ENCODE measurements at regions not wholly inside any gene's neighbourhood (a gene's known extent, or its start where the extent isn't known, plus 50 kb on each side); places are given as distances from the start of the nearest gene placed in this dataset.

GRCh38 chr4:131447883-131448282 lies 1701.2 kb upstream of the PCDH10 start:
- H3K9me3 ChIP-seq (ENCODE audit: control insufficient read depth in 4 of 4, low read length in 3 of 4): no peaks in the 10 kb centered on the region
- no peaks in the 10 kb centered on the region for H3K36me3 ChIP-seq (ENCODE audit: control insufficient read depth in 4 of 4, insufficient read depth in 3 of 4, low read depth in 1 of 4, low read length in 3 of 4)
- WGBS: 68% methylated on average over 6 of the region's 6 CpGs
- H3K27ac ChIP-seq (ENCODE audit: low read depth in 1 of 2, low read length in 2 of 2): no peak overlapping the region
- no peak overlapping the region for H3K9ac ChIP-seq (ENCODE audit: low read depth in 1 of 2, low read length in 2 of 2)
- H3K27me3 ChIP-seq (ENCODE audit: control insufficient read depth in 4 of 4, insufficient read depth in 4 of 4, low read length in 3 of 4): no peaks in the 10 kb centered on the region
- H3K4me3 ChIP-seq (ENCODE audit: low read depth in 1 of 3, low read length in 3 of 3): no peak overlapping the region
- no peaks in the 10 kb centered on the region for H3K4me1 ChIP-seq (ENCODE audit: control insufficient read depth in 4 of 4, insufficient read depth in 4 of 4, low read length in 3 of 4)
- no peak for DNase-seq (ENCODE audit: low spot score)
- TF ChIP-seq YY1 (IDR thresholded peaks at IDR 0.05): no peak
- TF ChIP-seq FOXA2 (IDR thresholded peaks at IDR 0.05): no peak
- no peak for TF ChIP-seq FOXA1 (IDR thresholded peaks at IDR 0.05)
- TF ChIP-seq HNF4A (conservative IDR thresholded peaks at IDR 0.05): no peak
- no peak for TF ChIP-seq ZBTB33 (IDR thresholded peaks at IDR 0.05)

DNA sequence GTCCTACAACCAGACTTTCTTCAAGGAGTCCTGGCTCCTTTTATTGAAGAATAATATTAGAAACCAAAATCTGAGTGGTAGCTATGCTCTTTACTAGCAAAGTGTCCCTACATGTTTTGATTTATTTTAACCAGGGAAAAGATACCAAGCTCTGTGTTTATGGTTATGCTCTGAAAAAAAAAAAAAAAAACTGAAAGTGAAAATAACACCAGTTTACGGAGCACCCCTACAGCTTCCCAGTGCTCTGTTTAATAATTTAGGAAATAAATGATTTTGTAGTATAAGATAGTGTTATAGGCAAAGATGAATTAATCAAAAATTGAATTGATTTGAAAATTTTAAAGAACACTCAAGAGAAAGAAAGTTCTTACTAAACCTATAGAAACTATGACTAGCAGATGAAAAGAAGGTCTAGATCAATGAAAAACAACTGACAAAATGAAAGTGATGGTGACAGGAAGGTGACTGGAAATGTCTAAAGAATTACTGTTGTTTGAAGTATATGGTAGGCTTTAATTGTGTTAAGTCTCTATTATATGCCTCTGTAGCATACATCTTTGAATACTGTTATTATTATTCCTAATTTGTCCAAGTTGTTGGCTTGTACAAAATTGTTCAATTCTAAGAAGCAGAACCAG lies 1698.4 kb upstream of the PCDH10 start:
- no peak for TF ChIP-seq SP1 (IDR thresholded peaks at IDR 0.05)
- no peak for TF ChIP-seq YY1 (IDR thresholded peaks at IDR 0.05)
- TF ChIP-seq ZBTB33 (IDR thresholded peaks at IDR 0.05): no peak
- TF ChIP-seq FOXA2 (IDR thresholded peaks at IDR 0.05): no peak
- no peak for TF ChIP-seq HNF4A (conservative IDR thresholded peaks at IDR 0.05)
- TF ChIP-seq, protein P1, sequence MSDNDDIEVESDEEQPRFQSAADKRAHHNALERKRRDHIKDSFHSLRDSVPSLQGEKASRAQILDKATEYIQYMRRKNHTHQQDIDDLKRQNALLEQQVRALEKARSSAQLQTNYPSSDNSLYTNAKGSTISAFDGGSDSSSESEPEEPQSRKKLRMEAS (IDR thresholded peaks at IDR 0.05): no peak
- TF ChIP-seq NR2F2 (IDR thresholded peaks at IDR 0.05): no peak
- TF ChIP-seq, protein P2, sequence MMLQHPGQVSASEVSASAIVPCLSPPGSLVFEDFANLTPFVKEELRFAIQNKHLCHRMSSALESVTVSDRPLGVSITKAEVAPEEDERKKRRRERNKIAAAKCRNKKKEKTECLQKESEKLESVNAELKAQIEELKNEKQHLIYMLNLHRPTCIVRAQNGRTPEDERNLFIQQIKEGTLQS (IDR thresholded peaks at IDR 0.05): no peak
- TF ChIP-seq, protein P3, sequence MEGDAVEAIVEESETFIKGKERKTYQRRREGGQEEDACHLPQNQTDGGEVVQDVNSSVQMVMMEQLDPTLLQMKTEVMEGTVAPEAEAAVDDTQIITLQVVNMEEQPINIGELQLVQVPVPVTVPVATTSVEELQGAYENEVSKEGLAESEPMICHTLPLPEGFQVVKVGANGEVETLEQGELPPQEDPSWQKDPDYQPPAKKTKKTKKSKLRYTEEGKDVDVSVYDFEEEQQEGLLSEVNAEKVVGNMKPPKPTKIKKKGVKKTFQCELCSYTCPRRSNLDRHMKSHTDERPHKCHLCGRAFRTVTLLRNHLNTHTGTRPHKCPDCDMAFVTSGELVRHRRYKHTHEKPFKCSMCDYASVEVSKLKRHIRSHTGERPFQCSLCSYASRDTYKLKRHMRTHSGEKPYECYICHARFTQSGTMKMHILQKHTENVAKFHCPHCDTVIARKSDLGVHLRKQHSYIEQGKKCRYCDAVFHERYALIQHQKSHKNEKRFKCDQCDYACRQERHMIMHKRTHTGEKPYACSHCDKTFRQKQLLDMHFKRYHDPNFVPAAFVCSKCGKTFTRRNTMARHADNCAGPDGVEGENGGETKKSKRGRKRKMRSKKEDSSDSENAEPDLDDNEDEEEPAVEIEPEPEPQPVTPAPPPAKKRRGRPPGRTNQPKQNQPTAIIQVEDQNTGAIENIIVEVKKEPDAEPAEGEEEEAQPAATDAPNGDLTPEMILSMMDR (IDR thresholded peaks at IDR 0.05; ENCODE audit: low read depth, low read length, missing input control): no peak
- TF ChIP-seq EGR1 (IDR thresholded peaks at IDR 0.05; ENCODE audit: low read depth in 2 of 2): no peak
- TF ChIP-seq TAF1 (conservative IDR thresholded peaks at IDR 0.05): no peak
- TF ChIP-seq HNF4G (IDR thresholded peaks at IDR 0.05): no peak
- no peak for TF ChIP-seq RXRA (IDR thresholded peaks at IDR 0.05)
- Histone ChIP-seq H3K27ac (ENCODE audit: low read depth in 1 of 2, low read length in 2 of 2) (no peak overlapping the region), H3K9ac (ENCODE audit: low read depth in 1 of 2, low read length in 2 of 2) (no peak overlapping the region), H3K4me1 (ENCODE audit: control insufficient read depth in 4 of 4, insufficient read depth in 4 of 4, low read length in 3 of 4) (no peaks in the 10 kb centered on the region), H3K27me3 (ENCODE audit: control insufficient read depth in 4 of 4, insufficient read depth in 4 of 4, low read length in 3 of 4) (no peaks in the 10 kb centered on the region), H3K4me3 (ENCODE audit: low read depth in 1 of 3, low read length in 3 of 3) (no peak overlapping the region), H3K9me3 (ENCODE audit: control insufficient read depth in 4 of 4, low read length in 3 of 4) (peaks cover 0 to 3% (median 0%) of the 10 kb centered on the region in 4 donors), H3K36me3 (ENCODE audit: control insufficient read depth in 4 of 4, insufficient read depth in 3 of 4, low read depth in 1 of 4, low read length in 3 of 4) (no peaks in the 10 kb centered on the region)
- no peak for DNase-seq (ENCODE audit: low spot score)
- 90% methylated on average over 1 of the region's 1 CpG for WGBS
